HFF-Myc (cell line): ENCODE measurements at regions not wholly inside any gene's neighbourhood (a gene's known extent, or its start where the extent isn't known, plus 50 kb on each side); places are given as distances from the start of the nearest gene placed in this dataset.
A peak's percentile ranks its signal among the peaks of the same experiment; 100 is the strongest.

Source experiments
- DNase-seq: peaks from one replicate; pipeline ENCODE4 v3.0.0-alpha.2; 2011; ENCODE audit warnings: low read depth; ENCODE audit errors: extremely low read depth
- H3K4me3 ChIP-seq: replicated peaks from 2 replicates; pipeline ENCODE4 v1.5.1; 2011; ENCODE audit warnings: low read depth, mild to moderate bottlenecking, control low read depth, low read length
- CTCF ChIP-seq: IDR thresholded peaks from 2 replicates; pipeline ENCODE4 v1.5.1; 2012; ENCODE audit warnings: mild to moderate bottlenecking, low read depth, low read length, control low read depth; ENCODE audit errors: missing control alignments

- no peak for DNase-seq
- no peak for TF ChIP-seq CTCF
- no peak overlapping the region for H3K4me3 ChIP-seq
Measured at GRCh38 chr5:61657010-61657409, 325.0 kb downstream of the ZSWIM6 start.

GRCh38 chr5:61657686-61658085 is 325.6 kb downstream of the ZSWIM6 start:
- no peak for DNase-seq
- no peak for TF ChIP-seq CTCF

DNA sequence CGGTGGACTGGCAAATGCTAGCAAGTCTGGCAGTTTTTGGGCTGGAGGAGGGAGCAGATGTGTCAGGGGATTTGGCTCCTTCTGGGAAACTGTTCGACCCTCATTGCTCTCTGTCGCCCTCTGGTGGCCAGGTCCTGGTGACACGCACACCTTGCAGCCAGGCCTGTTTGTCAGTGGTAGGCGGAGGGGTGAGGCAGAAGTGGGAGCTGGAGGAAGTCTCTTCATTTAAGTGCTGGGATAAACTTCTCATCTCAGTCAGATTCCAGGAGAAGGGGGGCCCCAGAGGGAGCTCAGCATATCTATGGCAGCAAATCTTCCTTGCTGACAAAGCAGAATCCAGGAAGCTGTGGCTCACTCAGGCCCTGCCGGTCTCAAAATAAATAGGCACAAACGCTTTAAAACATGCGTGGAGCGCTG is 326.5 kb downstream of the ZSWIM6 start:
- peak; percentile 60 for DNase-seq
- H3K4me3 ChIP-seq = no peak overlapping the region
- peak; percentile 91 for TF ChIP-seq CTCF

More at GRCh38 chr5:61657686-61658085, 325.6 kb downstream of the ZSWIM6 start:
- H3K4me3 ChIP-seq = no peak overlapping the region

- no peak overlapping the region for H3K4me3 ChIP-seq
- no peak for DNase-seq
- TF ChIP-seq CTCF = no peak
Measured at GRCh38 chr5:61659221-61659696, 327.2 kb downstream of the ZSWIM6 start.

DNA sequence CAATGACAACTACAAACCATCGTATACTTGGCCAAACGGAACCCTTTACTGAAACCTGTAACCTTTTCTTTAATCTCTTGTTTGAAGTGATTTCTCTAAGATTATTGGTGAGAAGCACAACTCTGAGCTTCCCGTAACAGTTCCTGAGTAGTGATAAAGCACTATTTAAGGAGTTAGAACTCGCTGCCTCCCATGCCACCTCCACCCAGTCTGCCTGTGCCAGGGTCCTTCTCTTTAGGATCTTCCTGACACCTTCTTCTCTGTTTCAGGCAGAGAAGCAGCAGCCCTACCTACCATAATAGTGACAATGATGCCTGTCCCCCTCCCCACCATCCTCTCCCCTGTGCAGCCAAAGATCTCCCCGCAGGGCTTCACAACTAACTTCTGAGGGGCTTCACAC is 330.6 kb downstream of the ZSWIM6 start:
- no peak for DNase-seq
- TF ChIP-seq CTCF = no peak
- H3K4me3 ChIP-seq = no peak overlapping the region

GRCh38 chr5:61666064-61666621 is 334.1 kb downstream of the ZSWIM6 start:
- no peak overlapping the region for H3K4me3 ChIP-seq
- TF ChIP-seq CTCF = no peak
- DNase-seq = no peak
